Urothelium cell line (cell line): ENCODE measurements at regions not wholly inside any gene's neighbourhood (a gene's known extent, or its start where the extent isn't known, plus 50 kb on each side); places are given as distances from the start of the nearest gene placed in this dataset.
"Not testable (repeated sequence)": the region's sequence is repeated elsewhere in the genome, so short reads cannot be mapped to it uniquely, and the experiment has no call there.

ENCODE experiments used
- DNase-seq: peaks from one replicate; pipeline ENCODE4 v3.0.0; 2011; ENCODE audit warnings: low spot score, mixed read lengths
- FAIRE-seq: peaks from 2 replicates; lab custom pipeline; 2011; peaks lifted over from hg19 to GRCh38; lab: Jason Lieb, UNC

DNA sequence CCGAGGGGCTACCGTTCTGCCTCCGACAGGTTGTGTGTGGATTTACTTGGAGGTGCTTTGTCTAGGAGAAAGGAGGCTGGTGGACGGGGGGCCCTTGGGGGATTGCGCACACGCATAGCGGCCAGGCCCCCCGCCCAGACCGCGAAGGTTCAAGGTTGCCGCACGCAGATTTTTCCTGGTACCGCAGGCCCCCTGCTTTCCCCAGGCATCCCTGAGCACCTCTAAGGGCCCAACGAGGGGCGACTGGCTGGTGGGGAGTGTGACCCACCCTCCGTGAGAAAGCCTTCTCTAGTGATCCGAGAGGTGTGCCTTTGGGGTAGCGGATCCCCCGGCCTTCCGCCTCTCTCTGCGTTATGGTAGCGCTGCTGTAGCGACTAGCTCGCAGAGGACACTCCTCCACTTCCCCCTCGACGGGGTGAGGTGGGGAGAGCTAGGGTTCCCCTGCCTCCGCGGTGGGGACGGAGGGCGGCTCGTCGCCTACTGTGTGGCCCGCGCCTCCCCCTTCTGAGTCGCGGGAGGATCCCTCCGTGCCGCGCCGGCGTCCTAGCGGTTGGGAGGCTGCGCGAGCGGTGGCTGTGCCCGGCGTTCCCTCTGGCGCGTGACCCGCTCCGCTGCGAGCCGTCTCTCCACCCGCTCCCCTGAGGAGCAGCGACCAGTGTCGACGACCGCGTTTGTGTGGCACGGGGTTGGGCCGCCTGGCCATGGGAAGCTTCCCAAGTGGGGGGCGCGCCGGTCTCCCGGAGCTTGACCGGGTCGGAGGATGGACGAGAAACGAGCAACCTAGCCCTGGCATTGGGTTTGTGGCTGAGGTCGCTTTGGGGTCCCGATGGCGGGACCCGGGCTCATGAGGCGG, 3900.0 kb upstream of the OR11H1 start:
- DNase-seq (no peak), FAIRE-seq (no peak)

DNA sequence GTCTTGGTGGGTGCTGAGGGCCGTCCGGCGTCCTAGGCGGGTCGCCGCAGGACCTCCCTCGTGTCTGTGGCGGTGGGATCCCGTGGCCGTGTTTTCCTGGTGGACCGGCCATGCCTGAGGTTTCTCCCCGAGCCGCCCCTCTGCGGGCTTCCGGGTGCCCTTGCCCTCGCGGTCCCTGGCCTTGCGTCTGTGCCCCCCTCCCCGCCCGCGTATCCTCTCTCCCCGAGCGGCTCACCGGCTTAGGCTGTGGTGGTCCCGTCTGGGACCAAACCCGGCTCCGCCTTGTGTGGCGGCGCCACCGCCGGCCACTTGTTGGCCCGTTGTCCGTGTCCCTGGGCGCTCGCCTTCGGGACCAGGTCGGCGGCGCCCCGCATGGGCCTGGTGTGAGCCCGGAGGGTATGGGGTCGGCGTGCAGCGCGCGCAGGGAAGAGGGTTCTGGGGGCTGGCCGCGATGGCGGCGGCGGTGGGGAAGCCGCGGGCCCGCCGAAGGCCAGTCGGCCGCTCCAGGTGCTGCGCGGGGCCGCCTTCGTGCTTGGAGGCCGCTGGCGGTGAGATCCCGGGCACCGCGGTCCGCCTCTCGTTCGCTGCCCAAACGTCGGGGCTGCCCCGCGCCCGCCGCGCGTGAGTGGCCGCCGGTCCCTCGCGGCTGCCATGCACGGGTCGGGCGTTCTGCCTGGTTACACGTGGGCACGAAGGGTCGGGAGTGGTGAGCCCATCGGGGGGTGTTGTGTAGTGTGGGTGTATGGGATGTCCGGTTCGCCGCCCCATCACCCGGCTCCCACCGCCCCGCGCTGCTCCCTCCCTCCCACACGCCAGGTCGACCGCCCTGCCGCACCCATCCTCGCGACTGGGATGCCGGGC, 3899.1 kb upstream of the OR11H1 start:
- DNase-seq = no peak

DNA sequence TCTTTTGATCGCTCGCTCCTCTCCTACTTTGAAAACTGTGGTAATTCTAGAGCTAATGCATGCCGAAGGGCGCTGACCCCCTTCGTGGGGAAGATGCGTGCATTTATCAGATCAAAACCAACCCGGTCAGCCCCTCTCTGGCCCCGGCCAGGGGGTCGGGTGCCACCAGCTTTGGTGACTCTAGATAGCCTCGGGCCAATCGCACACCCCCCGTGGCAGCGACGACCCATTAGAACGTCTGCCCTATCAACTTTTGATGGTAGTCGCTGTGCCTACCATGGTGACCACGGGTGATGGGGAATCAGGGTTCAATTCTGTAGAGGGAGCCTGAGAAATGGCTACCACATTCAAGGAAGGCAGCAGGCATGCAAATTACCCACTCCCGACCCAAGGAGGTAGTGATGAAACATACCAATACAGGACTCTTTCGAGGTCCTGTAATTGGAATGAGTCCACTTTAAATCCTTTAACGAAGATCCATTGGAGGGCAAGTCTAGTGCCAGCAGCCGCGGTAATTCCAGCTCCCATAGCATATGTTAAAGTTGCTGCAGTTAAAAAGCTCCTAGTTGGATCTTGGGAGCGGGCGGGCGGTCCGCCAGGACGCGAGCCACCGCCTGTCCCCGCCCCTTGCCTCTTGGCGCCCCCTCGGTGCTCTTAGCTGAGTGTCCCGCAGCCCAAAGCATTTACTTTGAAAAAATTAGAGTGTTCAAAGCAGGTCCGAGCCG, 3898.2 kb upstream of the OR11H1 start:
- no peak for FAIRE-seq

More for the DNA sequence above, 3899.1 kb upstream of the OR11H1 start:
- no peak for FAIRE-seq

DNA sequence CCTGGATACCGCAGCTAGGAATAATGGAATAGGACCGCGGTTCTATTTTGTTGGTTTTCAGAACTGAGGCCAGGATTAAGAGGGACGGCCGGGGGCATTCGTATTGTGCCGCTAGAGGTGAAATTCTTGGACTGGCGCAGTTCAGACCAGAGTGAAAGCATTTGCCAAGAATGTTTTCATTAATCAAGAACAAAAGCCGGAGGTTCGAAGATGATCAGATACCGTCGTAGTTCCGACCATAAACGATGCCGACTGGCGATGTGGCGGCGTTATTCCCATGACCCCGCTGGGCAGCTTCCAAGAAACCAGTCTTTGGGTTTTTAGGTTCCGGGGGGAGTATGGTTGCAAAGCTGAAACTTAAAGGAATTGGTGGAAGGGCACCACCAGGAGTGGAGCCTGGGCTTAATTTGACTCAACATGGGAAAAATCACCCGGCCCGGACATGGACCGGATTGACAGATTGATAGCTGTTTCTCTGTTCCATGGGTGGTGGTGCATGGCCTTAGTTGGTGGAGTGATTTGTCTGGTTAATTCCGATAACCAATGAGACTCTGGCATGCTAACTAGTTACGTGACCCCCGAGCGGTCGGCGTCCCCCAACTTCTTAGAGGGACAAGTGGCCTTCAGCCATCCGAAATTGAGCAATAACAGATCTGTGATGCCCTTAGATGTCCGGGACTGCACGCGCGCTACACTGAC, 3897.5 kb upstream of the OR11H1 start:
- DNase-seq, FAIRE-seq: not testable (repeated sequence)

More for the DNA sequence above, 3898.2 kb upstream of the OR11H1 start:
- no peak for DNase-seq
